OCI-LY1 (cell line): ENCODE measurements at regions not wholly inside any gene's neighbourhood (a gene's known extent, or its start where the extent isn't known, plus 50 kb on each side); places are given as distances from the start of the nearest gene placed in this dataset.

Source experiments
- H2AFZ ChIP-seq: fragments of 200-600 bp; sonication (generic), shearing (Covaris generic); 2 replicates; pipeline ENCODE4 v1.6.0; 2014; ENCODE audit warnings: antibody characterized with exemption, mild to moderate bottlenecking, low read length
- H3F3A ChIP-seq: fragments of 200-600 bp; sonication (generic), shearing (Covaris generic); 2 replicates; pipeline ENCODE4 v1.6.0; 2014; ENCODE audit warnings: mild to moderate bottlenecking, antibody characterized with exemption, low read length, moderate library complexity; ENCODE audit not compliant: insufficient read depth
- H3K27ac ChIP-seq: fragments of 200-600 bp; sonication (generic); 2 replicates; pipeline ENCODE4 v1.5.1; 2014; ENCODE audit warnings: low read length, mixed run types, mild to moderate bottlenecking, low read depth; ENCODE audit not compliant: poor library complexity, severe bottlenecking
- H3K27me3 ChIP-seq: fragments of 200-600 bp; sonication (generic); 2 replicates; pipeline ENCODE4 v1.6.0; 2014; ENCODE audit warnings: antibody characterized with exemption, mild to moderate bottlenecking, low read length, moderate library complexity; ENCODE audit not compliant: insufficient read depth
- H3K36me3 ChIP-seq: fragments of 200-600 bp; sonication (generic); 2 replicates; pipeline ENCODE4 v1.6.1; 2014; ENCODE audit warnings: mild to moderate bottlenecking, antibody characterized with exemption, low read length, moderate library complexity, mixed read lengths; ENCODE audit not compliant: insufficient read depth
- H3K4me1 ChIP-seq: fragments of 200-600 bp; sonication (generic); 2 replicates; pipeline ENCODE4 v1.5.1; 2014; ENCODE audit warnings: mild to moderate bottlenecking, low read length, moderate library complexity; ENCODE audit not compliant: insufficient read depth, severe bottlenecking
- H3K4me2 ChIP-seq: fragments of 200-600 bp; sonication (generic), shearing (Covaris generic); 2 replicates; pipeline ENCODE4 v1.6.1; 2014; ENCODE audit warnings: low read length
- H3K4me3 ChIP-seq: fragments of 200-600 bp; sonication (generic); 2 replicates; pipeline ENCODE4 v1.5.1; 2014; ENCODE audit warnings: low read length, low read depth, mild to moderate bottlenecking, mixed read lengths; ENCODE audit not compliant: poor library complexity, severe bottlenecking
- H3K79me2 ChIP-seq: fragments of 200-600 bp; shearing (Covaris generic); 2 replicates; pipeline ENCODE4 v1.6.1; 2016; ENCODE audit warnings: mixed run types, low read length, mixed read lengths; ENCODE audit not compliant: insufficient read depth
- H3K9ac ChIP-seq: fragments of 200-600 bp; sonication (generic), shearing (Covaris generic); 2 replicates; pipeline ENCODE4 v1.6.1; 2014; ENCODE audit warnings: mild to moderate bottlenecking, low read length, mixed read lengths
- H3K9me2 ChIP-seq: fragments of 200-600 bp; sonication (generic), shearing (Covaris generic); 2 replicates; pipeline ENCODE4 v1.6.1; 2014; ENCODE audit warnings: low read depth, mild to moderate bottlenecking, low read length, mixed read lengths
- H3K9me3 ChIP-seq: fragments of 200-600 bp; shearing (Covaris generic); 2 replicates; pipeline ENCODE4 v1.6.1; 2014; ENCODE audit warnings: low read length, mixed read lengths
- H4K20me1 ChIP-seq: fragments of 200-600 bp; sonication (generic), shearing (Covaris generic); 2 replicates; pipeline ENCODE4 v1.6.0; 2016; ENCODE audit warnings: mild to moderate bottlenecking, low read length; ENCODE audit not compliant: insufficient read depth
- EZH2 ChIP-seq: fragments of 200-600 bp; sonication (generic), shearing (Covaris generic); IDR thresholded peaks from 2 replicates; pipeline ENCODE4 v1.8.0; 2017; ENCODE audit warnings: borderline replicate concordance, mixed run types, mild to moderate bottlenecking, antibody characterized with exemption, low read length, moderate library complexity, mixed read lengths
- TF ChIP-seq, protein P1 (sequence below): fragments of 200-600 bp; sonication (generic), shearing (Covaris generic); IDR thresholded peaks from 2 replicates; pipeline ENCODE4 v1.5.1; 2017; ENCODE audit warnings: mild to moderate bottlenecking, antibody characterized with exemption, low read length, moderate library complexity, mixed read lengths

DNA sequence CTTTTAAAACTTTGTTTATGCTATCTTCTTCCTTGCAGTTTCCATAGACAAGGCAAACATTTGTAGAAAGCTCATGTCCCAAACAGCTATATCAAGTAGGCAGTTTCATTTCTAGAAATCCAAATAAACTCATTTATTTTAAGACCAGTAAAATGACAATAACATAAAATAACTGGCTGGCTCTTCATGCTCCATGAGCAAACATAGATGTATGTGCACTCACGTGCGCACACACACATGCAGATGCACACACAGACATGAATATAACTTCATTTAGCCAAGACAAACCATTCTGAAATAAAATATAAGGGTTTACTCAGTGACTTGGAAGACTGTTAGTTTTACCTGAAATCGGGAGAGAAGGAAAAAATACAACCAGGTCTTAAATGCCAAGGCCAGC is 176.5 kb upstream of the GAS1 start:
- Histone ChIP-seq H4K20me1 (no peaks in the 10 kb centered on the region), H3K4me2 (no peak overlapping the region), H3K9me2 (no peaks in the 10 kb centered on the region), H3K9ac (no peak overlapping the region), H3K27me3 (no peaks in the 10 kb centered on the region), H3K9me3 (no peaks in the 10 kb centered on the region), H3K36me3 (no peaks in the 10 kb centered on the region), H2AFZ (no peak overlapping the region), H3K27ac (no peak overlapping the region), H3K4me1 (no peaks in the 10 kb centered on the region), H3K79me2 (no peaks in the 10 kb centered on the region), H3K4me3 (no peak overlapping the region), H3F3A (no peaks in the 10 kb centered on the region)
- TF ChIP-seq EZH2 = no peak
- TF ChIP-seq, protein P1, sequence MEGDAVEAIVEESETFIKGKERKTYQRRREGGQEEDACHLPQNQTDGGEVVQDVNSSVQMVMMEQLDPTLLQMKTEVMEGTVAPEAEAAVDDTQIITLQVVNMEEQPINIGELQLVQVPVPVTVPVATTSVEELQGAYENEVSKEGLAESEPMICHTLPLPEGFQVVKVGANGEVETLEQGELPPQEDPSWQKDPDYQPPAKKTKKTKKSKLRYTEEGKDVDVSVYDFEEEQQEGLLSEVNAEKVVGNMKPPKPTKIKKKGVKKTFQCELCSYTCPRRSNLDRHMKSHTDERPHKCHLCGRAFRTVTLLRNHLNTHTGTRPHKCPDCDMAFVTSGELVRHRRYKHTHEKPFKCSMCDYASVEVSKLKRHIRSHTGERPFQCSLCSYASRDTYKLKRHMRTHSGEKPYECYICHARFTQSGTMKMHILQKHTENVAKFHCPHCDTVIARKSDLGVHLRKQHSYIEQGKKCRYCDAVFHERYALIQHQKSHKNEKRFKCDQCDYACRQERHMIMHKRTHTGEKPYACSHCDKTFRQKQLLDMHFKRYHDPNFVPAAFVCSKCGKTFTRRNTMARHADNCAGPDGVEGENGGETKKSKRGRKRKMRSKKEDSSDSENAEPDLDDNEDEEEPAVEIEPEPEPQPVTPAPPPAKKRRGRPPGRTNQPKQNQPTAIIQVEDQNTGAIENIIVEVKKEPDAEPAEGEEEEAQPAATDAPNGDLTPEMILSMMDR = no peak

DNA sequence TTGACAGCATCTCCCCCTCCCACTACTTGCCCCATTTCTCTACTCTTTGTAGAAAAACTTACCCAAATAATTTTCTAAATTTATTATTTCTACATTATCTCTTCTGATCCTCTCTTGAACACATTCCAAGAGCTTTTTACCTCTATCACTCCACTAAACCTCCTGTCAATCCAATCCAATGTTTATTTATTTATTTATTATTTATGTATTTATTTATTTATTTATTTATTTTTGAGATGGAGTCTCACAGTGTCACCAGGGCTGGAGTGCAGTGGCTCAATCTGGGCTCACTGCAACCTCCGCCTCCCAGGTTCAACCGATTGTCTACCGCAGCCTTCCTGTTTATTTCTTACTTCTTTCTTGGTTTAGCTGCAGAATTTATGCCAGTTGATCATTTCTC is 178.5 kb upstream of the GAS1 start:
- Histone ChIP-seq H3K9me3 (no peaks in the 10 kb centered on the region), H3K4me3 (no peak overlapping the region), H3K36me3 (no peaks in the 10 kb centered on the region), H3K4me2 (no peak overlapping the region), H3K27ac (no peak overlapping the region), H3K9me2 (no peaks in the 10 kb centered on the region), H4K20me1 (no peaks in the 10 kb centered on the region), H2AFZ (no peak overlapping the region), H3K79me2 (no peaks in the 10 kb centered on the region), H3K27me3 (no peaks in the 10 kb centered on the region), H3K4me1 (no peaks in the 10 kb centered on the region), H3K9ac (no peak overlapping the region), H3F3A (no peaks in the 10 kb centered on the region)
- TF ChIP-seq, protein P1 = no peak
- no peak for TF ChIP-seq EZH2

DNA sequence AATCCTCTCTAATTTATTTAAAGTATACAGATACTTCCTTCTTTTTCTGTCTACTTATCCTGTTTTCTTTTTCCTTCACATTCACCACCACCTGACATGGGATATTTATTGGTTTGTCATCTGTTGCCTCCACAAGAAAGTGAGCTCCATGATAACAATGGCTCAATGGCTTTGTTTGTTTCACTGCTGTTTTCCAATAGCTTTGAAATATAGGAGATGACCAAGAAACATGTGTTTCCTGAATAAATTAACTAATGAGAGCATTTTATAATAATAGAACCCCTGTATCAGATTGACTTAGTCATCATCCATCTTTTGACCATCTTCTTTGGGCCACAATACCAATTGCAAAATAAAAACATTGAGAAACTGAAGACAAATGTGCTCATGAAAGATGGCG is 180.2 kb upstream of the GAS1 start:
- H3K9me3 ChIP-seq = no peaks in the 10 kb centered on the region
- H4K20me1 ChIP-seq = no peaks in the 10 kb centered on the region
- H3K27ac ChIP-seq = no peak overlapping the region
- H3K9me2 ChIP-seq = no peaks in the 10 kb centered on the region
- no peaks in the 10 kb centered on the region for H3K27me3 ChIP-seq
- TF ChIP-seq, protein P1 = no peak
- no peak for TF ChIP-seq EZH2
- no peak overlapping the region for H3K9ac ChIP-seq
- H3K4me3 ChIP-seq = no peak overlapping the region
- no peaks in the 10 kb centered on the region for H3K36me3 ChIP-seq
- H3F3A ChIP-seq = no peaks in the 10 kb centered on the region
- H3K79me2 ChIP-seq = no peaks in the 10 kb centered on the region
- H3K4me1 ChIP-seq = no peaks in the 10 kb centered on the region
- no peak overlapping the region for H3K4me2 ChIP-seq
- no peak overlapping the region for H2AFZ ChIP-seq
